ENCODE measurements at regions not wholly inside any gene's neighbourhood (a gene's known extent, or its start where the extent isn't known, plus 50 kb on each side); places are given as distances from the start of the nearest gene placed in this dataset.

DNA sequence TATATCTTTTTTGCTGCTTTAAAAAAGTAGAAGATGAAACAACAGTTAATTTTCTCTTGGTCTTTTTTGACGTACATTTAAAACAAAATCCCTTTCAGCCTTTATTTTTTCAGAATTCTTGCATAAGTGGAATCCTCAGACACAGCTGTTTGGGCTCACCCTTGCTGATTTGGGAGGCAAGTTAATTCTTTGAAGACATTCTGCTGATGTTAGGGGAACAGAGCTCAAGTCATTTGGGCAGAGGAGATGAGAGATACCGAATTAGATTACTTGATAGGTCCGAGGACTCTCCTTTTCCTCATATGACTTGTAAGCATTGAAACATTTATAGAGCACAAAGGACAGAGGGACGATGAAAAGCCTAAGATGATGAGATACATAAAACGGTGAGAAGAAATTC is 567.9 kb upstream of the CITED2 start:
- TF ChIP-seq, protein P1, sequence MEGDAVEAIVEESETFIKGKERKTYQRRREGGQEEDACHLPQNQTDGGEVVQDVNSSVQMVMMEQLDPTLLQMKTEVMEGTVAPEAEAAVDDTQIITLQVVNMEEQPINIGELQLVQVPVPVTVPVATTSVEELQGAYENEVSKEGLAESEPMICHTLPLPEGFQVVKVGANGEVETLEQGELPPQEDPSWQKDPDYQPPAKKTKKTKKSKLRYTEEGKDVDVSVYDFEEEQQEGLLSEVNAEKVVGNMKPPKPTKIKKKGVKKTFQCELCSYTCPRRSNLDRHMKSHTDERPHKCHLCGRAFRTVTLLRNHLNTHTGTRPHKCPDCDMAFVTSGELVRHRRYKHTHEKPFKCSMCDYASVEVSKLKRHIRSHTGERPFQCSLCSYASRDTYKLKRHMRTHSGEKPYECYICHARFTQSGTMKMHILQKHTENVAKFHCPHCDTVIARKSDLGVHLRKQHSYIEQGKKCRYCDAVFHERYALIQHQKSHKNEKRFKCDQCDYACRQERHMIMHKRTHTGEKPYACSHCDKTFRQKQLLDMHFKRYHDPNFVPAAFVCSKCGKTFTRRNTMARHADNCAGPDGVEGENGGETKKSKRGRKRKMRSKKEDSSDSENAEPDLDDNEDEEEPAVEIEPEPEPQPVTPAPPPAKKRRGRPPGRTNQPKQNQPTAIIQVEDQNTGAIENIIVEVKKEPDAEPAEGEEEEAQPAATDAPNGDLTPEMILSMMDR (IDR thresholded peaks at IDR 0.05; ENCODE audit: low read length), result no peak
- TF ChIP-seq EZH2 (IDR thresholded peaks at IDR 0.05; ENCODE audit: borderline replicate concordance, low read length), result no peak
